Pons (tissue), 1 donor: ENCODE measurements at regions not wholly inside any gene's neighbourhood (a gene's known extent, or its start where the extent isn't known, plus 50 kb on each side); places are given as distances from the start of the nearest gene placed in this dataset.

Experiments used
- DNase-seq: peaks from one replicate; pipeline ENCODE4 v3.0.0-alpha.2; 2016; ENCODE audit warnings: low spot score

DNA sequence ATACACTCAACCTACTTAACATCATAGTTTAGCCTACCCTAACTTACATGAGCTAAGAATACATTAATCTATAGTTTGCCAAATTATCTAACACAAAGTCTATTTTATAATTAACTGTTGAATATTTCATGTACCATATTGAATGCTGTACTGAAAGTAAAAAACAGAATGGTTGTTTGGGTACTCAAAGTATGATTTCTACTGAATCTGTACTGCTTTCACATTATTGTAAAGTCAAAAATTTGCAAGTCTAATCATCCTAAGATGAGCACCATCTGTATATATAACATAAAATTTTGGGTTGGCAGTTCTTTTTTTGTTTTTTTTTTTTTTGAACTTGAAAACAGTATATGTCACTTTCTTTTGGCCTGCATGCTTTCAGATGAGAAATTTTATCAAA, 1212.6 kb downstream of the SLITRK5 start:
- no peak for DNase-seq

DNA sequence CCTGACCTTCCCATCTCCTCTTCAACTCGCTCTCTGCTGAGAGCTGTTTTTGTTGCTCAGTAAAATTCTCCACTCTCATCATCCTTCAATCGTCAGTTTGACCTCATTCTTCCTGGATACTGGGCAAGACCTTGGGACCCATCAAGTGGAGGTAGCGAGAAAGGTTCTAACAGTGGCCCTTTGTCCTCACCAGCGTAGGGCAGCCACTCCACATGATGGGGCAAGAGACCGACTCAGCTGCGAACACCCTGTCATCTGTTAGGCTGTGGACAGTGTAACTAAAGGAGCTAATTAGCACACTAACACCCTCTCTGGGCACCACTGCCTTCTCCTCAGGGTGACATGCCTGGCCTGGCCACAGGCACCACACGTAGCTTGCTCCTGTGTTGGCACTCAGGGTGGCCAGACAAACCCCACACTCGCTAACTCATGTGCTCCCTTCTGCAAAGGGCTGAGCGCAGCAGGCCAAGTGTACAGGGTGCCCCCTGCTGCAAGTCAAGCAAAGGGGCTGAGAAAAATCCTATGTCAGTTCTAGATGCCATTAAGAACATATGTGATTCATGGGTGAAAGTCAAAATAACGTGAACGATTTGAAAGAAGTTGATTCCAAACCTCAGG, 1216.0 kb downstream of the SLITRK5 start:
- DNase-seq, result no peak

DNA sequence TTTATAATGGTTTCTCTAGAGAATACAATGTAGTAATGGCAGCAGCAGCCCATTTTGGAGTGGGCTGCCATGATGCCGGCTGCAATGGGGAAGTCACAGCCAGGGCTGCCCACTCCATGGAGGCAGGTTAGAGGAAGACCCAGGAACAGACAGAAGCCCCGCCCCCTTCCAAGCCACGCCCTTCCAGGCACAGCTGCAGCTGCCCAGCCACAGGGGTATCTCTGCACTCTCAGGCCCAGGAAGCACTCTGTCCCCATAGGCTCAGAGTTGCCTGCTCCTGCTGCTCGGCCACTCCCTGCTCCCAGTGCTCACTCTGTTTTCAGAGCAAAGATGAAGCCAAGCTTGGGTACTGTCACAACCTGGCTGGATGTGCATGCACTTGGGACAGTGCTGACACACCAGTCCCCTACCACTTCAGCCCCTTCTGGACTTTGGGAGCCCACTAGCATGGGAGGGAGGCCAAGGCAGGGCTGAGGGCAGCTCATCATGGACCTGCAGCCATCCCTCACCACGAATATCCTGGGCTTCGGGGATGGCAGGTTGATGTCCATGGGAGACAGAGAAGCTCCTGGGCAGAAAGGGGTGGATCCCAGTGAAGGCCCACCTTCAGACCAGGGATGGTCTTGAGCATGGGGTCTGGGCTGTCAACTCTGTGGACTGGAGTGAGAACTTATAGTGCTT, 1224.2 kb downstream of the SLITRK5 start:
- no peak for DNase-seq

DNA sequence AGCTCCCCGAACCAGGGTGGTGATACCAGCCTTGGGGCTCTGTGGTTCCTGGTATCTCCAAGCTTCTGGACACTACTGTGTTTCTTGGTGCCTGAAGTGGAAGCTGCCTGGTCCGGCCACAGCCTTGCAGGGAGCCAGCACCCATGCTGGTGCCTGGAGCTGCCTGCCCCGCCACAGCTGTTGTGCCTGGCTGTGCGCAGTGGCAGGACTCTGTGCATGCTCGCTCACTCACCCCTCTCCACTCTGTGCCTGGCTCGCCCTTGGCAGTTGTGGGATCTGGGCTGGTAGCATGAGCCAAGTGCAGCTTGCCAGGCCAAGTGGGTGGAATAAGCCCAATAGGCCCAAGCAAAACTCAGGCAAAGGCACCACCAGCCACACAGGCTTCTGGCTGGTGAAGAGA, 1225.3 kb downstream of the SLITRK5 start:
- DNase-seq, result no peak

DNA sequence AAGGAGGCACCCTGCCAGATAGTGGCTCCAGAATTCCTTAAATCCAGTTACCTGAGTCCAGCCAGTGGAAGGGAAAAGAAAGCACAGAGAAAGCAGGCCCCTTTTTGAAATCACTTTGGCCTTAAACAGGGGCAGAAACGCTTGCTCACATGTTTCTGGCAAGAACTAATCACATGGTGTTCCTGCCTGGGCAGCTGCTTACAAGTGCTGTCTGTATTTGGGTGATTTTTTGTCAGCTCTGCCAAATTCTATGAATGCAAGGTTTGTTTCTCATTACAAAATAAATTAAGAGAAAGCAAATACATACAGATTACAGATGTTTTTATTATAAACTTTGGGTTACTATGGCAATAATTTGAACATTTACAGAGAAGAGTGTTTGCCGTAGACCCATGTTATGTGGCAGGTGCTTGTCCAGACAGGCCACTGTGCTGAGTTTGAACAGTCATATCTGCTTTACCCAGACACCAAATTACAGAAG, 1237.8 kb downstream of the SLITRK5 start:
- DNase-seq, result peak; percentile 50

DNA sequence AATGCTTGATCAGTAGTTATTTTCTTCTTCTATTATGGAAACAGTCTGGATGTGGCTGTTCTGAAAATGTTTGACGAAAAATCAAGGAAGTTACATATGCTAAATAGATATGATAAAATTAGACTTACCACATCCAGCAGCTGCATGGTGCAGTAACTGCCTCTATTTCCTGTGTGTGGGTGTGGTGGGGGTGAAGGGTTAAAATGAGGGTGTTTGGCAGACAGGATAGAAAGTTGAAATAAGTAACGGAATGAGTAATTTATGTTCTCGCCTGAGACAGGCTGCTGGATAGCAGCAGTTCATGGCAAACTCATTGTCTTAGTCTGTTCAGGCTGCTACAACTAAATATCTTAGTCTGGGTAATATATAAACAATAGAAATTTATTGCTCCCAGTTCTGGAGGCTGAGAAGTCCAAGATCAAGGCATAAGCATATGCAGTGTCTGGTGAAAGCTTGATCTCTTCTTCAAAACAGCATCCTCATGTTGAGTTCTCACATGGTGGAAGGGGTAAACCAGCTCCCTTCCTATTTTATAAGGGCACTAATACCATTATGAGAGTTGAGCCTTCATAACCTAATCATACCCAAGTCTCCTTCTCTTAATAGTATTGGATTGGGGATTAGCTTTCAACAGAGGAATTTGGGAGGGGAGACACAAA, 1248.9 kb downstream of the SLITRK5 start:
- no peak for DNase-seq

DNA sequence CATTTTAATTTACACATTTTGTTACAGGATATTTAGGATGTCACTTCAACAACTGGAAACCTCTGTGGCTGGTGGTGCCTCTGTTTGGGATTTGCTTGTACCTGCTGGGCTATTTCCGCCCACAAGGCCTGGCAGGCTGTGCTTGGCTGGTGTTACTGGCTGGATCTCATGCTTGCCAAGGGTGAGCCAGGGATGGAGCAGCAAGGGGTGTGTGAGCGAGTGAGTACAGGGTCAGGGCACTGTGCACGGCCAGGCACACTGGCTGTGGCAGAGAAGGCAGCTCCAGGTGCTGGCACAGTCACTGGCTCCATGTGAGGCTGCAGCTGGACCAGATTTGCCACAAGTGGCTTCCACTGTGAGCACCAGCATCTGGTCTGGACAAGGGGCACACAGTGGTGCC, 1254.8 kb downstream of the SLITRK5 start:
- no peak for DNase-seq

DNA sequence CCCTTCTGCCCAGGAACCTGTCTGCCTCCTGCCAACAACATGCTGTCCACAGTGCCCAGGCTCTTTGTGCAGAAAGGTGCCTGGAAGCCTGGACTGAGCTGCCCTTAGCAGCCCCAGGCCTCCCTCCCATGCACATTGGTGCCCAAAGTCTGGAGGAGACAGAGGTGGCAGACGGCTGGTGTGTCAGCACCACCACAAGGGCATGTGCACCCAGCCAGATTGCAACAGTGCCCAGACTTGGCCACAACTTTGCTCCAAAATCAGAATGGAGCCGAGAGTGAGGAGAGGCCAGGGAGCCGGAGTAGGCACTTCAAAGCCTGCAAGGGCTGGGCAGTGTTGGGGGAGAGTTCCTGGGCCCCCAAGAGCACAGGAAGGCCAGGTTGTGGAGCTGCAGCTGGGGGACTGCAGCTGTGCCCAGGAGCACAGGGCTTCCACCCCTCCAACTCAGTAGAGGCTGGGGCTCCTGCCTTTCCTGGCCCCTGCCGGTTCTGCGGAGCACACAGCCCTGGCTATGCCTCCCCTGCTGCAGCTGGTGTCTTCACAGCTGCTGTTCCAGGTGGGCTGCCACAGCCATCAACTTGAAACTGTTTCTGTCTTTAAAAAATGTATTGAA, 1255.8 kb downstream of the SLITRK5 start:
- no peak for DNase-seq

DNA sequence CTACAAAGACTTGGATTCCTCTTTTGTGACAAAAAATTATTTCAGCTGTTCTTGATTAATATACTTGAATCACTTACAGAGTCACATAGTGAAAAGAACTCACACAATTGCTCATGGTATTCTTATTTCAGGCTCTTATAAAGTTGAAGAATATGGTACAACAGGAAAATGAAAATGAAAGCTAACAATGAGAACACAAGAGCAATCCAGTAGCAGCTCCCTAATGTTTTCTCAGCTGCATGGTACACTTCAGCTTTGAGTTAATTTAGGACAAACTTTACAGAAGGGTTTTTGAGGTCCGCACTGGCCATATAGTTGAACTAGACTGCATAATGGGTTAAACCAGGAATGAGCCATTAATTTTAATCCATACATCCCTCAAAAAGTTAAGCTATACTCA, 1261.8 kb downstream of the SLITRK5 start:
- no peak for DNase-seq

DNA sequence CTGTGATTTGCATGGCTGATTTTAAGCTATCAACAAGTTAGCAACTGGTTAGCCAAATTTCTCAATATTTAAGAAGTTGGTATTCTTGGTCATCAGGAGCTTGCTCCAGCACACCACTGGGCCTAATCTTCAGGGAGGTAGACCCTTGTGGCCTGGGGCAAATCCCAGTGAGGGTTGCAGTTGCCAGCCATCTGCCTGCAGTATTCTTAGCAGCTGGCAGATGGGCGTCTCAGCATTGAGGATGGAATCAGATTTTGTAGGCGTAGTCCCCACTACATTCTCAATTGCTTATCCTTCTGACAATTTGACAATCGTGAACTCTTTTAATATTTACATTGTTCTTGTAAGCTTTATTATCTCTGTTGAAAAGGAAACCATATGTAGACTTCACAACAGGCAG, 1266.2 kb downstream of the SLITRK5 start:
- no peak for DNase-seq

DNA sequence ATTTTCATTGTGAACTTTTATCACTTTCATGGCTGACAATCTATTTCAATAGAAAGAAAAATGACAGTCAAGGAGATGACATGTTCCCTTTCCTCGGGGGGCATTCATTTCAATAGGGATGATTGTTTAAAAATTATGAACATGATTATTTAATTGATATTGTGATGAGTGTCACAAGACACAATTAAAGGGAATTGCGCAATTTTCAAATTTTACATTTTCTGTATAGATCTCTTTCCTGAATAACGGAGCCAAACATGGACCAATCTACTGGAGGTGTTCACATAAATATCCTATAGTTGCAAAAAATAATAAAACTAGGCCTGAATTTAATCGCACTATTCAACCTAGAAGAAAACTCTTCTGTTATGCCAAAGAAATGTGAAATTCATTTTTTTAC, 1274.6 kb downstream of the SLITRK5 start:
- DNase-seq, result no peak

DNA sequence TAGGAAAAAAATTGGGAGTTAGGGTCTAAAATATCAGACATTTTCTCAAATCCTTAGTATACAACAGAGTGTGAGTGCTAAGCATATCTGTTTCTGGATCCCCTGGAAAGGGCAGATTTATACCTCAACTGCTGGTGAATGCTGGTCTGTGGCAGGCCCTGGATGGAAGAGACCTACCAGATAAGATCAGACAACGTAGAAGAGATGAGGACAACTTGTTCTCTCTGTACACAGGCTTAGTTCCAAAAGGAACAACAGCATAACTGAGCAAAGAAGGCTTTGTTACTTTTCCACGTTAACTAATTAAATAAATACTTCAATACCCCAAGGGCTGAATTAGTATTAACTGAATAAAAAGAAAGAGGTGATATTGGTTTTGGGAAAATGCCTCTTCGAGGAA, 1277.3 kb downstream of the SLITRK5 start:
- DNase-seq, result no peak

DNA sequence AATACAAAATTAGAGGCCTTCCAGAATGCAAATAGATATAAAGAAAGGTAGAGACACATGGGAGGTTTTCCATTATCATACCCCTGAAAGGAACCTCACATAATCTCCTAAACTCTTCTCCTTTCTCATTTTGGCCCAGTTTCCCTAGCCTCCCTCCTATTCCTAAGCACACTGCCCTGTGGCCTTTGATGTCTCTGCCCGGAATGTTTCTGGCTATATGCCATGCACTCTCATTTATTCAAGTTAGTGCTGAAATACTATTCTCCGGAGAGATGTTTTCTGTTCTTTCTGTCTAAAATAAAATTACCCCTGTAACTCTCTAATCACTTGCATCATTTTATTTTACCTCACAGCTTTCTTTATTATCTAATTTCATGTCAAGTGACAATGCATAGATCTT, 1287.7 kb downstream of the SLITRK5 start:
- peak; percentile 11 for DNase-seq

DNA sequence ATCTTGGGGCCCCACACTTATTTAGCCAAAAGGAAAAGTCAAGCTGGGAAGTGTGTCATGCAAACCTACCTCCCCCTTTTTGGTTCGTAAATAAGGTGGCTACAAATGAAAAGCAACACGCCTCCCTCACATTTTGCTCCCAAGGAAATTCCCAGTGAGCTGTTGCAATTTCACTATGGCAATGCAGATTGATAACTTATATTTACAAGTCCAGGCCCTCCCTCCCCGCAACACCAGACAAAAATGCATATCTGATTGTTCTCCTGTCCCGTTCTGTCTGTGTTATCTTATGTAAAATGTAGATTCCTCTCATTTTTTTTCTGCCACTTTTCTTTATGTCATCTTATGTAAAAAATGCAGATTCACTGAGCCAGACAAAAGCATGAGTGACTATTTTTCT, 1305.3 kb downstream of the SLITRK5 start:
- DNase-seq, result no peak

DNA sequence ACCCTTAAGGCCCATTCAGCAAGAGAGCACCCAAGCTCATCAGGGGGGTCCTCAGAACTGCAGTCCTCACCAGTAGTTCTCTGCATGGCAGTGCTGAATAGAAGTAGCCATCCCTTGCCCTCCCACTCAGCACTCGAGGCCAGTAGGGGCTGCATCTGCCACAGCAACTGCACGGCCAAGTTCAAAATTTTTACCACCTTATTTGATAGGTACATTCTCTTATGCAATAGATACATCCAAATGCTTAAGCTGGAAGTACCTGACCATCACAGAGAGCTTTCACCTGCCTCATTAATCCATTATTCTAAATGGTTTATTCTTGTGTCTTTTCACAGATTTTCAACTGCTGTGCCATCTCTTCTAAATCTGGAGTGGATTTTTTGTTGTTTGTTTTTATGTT, 1307.4 kb downstream of the SLITRK5 start:
- no peak for DNase-seq

DNA sequence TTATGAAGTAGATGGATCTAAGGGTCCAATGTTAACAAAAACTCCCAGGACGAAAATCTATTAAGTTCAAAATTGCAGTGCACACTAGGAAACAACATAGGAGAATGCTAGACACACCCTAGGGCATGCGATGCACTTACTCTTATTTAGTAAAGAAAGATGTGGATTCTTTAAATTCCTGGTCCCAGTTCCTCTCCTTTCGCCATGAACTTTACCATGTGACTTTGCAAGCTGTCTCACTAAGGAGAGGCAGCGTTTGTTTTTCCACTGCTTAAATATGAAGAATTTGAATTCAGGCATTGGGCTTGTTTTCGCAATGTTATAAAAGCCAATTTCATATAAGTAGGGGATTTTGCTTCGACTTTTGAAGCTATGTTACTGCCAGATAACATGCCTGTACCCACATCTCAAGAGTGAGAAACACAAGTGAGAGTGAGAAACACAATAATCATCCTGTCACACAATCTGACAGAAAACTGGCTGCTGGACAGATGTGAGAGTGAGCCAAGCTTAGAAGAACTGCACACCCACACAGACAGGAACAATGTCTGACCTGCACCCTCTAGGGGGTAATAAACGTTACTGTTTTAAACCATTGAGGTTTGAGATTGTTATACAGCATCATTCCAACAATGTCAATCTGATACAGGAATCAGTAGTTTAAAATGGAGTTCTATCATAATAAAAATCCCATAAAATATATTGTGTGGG, 1308.4 kb downstream of the SLITRK5 start:
- peak; percentile 4 for DNase-seq

DNA sequence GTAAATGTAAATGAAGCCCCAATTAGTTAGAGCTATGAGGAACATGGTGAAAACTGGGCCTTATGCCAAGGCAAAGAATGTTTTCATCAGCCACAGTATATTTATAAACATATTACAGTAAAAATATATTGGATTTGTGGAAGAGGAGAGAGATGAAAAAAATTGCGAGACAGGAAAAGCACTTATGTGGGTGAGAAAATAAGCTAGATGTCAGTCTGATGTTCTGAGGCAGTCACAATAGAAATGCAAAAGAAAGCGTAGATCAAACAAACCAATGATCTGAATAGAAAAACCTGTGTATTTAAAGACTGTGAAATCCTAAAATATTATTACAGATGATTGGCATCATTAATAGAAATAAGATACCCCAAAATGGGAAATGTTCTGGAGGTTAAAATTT, 1332.5 kb downstream of the SLITRK5 start:
- DNase-seq, result no peak

DNA sequence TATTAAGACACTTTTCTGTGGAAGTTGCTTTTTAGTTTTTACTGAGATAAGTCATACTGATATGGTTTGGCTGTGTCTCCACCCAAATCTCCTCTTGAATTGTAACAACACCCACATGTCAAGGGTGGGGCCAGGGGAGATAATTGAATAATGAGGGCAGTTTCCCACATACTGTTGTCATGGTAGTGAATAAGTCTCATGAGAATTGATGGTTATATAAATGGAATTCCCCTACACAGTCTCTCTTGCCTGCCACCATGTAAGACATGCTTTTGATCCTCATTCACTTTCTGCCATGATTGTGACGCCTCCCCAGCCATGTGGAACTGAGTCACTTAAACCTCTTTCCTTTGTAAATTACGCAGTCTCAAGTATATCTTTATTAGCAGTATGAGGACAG, 1340.4 kb downstream of the SLITRK5 start:
- DNase-seq, result no peak

DNA sequence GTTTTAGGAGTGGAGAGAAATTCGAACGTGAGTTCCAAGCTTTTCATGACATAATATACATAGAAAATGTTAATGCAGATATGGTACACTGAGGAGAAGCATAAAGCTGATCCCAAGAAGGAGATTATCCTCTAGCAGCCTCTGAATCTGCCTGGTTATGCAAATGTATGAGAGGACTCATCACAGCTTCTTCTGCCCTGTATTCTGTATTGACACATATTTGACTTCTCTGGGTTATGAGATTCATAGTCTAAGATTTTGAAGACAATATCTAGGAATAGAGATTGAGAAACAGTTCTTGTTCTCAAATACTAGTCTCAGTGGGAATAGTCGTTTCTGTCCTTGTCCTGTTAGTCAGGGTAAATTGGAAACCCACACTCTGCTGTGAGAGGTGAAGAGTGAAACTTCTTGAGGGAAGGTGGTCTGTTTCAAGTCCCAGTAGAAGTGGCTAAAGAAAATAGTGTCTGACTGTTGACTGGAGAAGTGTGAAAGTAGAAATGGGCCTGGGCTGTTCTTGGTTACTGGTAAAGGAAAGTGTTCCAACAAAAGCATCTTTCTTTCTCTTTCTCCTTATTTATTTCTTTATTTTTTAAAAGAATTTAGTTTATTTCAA, 1356.6 kb downstream of the SLITRK5 start:
- no peak for DNase-seq

DNA sequence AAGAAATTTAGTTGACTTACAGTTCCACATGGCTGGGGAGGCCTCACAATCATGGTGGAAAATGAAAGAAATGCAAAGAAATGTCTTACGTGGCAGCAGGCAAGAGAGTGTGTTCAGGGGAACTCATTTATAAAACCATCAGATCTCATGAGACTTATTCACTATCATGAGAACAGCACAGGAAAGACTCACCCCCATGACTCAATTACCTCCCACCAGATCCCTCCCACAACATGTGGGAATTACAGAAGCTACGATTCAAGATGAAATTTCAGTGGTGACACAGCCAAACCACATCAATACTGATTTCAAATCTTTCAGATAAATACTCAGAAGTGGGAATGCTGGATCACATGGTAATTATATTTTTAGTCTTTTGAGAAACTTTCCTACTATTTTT, 1357.9 kb downstream of the SLITRK5 start:
- DNase-seq, result no peak

DNA sequence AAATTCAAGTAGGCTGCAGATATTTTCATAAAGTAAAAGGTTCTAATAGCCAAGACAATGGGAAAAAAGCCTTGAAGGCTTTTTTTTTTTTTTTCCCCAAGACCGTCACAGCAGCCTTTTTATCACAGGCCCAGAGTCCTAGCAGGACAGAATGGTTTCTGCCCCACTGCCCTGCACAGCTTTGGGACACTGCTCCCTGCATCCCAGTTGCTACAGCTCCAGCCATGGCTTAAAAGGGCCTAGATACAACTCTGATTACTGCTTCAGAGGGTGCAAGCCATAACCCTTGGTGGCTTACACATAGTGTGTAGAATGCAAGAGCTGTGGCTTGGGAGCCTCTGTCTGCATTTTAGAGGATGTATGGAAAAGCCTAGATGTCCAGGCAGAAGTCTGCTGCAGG, 1362.8 kb downstream of the SLITRK5 start:
- no peak for DNase-seq

DNA sequence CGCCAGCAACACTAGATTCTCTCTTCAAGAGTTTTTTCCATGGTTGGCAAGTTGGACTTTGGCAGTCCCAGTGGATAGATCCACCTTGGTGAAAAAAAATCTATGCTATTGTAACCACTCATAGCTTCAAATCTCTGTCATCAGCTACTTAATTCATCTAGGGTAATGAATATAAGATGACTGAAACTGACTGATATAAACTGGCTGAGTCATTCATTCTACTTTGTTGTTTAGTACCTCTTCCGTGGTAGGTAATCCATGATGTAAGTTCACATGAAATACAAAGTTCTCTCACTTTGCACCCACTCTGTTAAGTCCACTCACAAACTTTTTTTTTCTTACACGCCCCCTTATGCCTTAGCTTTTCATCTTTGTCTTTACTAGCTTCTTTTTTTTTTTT, 1381.5 kb downstream of the SLITRK5 start:
- no peak for DNase-seq
